K562 (cell line): ENCODE measurements at regions not wholly inside any gene's neighbourhood (a gene's known extent, or its start where the extent isn't known, plus 50 kb on each side); places are given as distances from the start of the nearest gene placed in this dataset.

ENCODE experiments used
- KLF13 ChIP-seq: fragments of 450-650 bp; IDR thresholded peaks from 2 replicates; pipeline ENCODE4 v1.6.1; 2016; ENCODE audit warnings: missing genetic modification characterization, low read depth, mild to moderate bottlenecking, missing compliant biosample characterization, moderate library complexity, borderline replicate concordance
- MEIS2 ChIP-seq: fragments of 450-650 bp; IDR thresholded peaks from 2 replicates; pipeline ENCODE4 v1.6.1; 2014; ENCODE audit warnings: mild to moderate bottlenecking; ENCODE audit not compliant: partially characterized antibody
- TEAD4 ChIP-seq, 2 experiments: sonication (generic) in 1 of 2; formaldehyde crosslinking in 1 of 2; IDR thresholded peaks; 2 replicates each; pipeline versions ENCODE4 v1.6.1 to v1.8.0; 2012 to 2022; ENCODE audit warnings: borderline replicate concordance in 1 of 2, inconsistent platforms in 1 of 2, low read length in 1 of 2, mild to moderate bottlenecking in 1 of 2, missing genetic modification reagents in 1 of 2
- ZNF79 ChIP-seq: fragments of 250-450 bp; sonication (Bioruptor Pico); IDR thresholded peaks from 2 replicates; pipeline ENCODE4 v1.4.0; 2020; ENCODE audit warnings: low read depth, mild to moderate bottlenecking, moderate library complexity
- TF ChIP-seq, protein P1 (sequence below): sonication (generic); formaldehyde crosslinking; IDR thresholded peaks from 2 replicates; pipeline ENCODE4 v1.8.1; 2023; ENCODE audit warnings: missing genetic modification reagents, mild to moderate bottlenecking, borderline replicate concordance
- TF ChIP-seq, protein P2 (sequence below): sonication (generic); formaldehyde crosslinking; IDR thresholded peaks from 2 replicates; pipeline ENCODE4 v1.8.1; 2023; ENCODE audit warnings: mild to moderate bottlenecking, missing genetic modification reagents

DNA sequence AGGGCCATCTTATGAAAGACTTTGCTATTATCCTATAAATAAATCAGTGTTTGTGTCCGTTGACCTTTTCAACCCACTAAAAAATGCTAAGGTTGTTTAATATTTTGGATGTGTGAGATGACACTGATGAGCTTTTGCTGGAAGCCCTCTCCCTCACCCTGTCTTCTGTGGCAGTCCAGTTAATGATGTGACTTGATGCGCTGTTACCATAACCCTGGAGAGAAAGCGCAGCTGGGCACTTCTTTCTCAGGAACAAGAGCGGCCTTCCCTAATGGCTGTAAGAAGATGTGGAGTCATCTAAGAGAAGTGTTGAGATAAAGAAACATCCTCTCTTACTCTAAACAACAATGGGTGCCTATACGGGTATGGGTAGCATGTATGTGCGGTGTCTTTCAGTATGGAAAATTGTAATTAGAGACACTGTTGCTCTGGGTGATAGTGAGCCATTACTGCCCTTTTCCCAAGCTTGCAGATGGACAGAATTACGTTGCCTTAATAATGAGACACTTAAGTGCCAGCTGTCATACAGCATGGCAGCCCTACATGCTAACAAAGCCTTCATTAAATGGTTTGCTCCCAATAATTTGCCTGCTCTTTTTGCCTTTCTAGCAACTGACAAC, 165.6 kb upstream of the NABP1 start (continued):
- TF ChIP-seq, protein P1, sequence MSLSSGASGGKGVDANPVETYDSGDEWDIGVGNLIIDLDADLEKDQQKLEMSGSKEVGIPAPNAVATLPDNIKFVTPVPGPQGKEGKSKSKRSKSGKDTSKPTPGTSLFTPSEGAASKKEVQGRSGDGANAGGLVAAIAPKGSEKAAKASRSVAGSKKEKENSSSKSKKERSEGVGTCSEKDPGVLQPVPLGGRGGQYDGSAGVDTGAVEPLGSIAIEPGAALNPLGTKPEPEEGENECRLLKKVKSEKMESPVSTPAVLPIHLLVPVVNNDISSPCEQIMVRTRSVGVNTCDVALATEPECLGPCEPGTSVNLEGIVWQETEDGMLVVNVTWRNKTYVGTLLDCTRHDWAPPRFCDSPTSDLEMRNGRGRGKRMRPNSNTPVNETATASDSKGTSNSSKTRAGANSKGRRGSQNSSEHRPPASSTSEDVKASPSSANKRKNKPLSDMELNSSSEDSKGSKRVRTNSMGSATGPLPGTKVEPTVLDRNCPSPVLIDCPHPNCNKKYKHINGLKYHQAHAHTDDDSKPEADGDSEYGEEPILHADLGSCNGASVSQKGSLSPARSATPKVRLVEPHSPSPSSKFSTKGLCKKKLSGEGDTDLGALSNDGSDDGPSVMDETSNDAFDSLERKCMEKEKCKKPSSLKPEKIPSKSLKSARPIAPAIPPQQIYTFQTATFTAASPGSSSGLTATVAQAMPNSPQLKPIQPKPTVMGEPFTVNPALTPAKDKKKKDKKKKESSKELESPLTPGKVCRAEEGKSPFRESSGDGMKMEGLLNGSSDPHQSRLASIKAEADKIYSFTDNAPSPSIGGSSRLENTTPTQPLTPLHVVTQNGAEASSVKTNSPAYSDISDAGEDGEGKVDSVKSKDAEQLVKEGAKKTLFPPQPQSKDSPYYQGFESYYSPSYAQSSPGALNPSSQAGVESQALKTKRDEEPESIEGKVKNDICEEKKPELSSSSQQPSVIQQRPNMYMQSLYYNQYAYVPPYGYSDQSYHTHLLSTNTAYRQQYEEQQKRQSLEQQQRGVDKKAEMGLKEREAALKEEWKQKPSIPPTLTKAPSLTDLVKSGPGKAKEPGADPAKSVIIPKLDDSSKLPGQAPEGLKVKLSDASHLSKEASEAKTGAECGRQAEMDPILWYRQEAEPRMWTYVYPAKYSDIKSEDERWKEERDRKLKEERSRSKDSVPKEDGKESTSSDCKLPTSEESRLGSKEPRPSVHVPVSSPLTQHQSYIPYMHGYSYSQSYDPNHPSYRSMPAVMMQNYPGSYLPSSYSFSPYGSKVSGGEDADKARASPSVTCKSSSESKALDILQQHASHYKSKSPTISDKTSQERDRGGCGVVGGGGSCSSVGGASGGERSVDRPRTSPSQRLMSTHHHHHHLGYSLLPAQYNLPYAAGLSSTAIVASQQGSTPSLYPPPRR: no peak
- TF ChIP-seq MEIS2 (no peak), ZNF79 (no peak), TEAD4 (IDR thresholded peaks at IDR 0.05; ENCODE audit: low read length) (no peak), TEAD4 (CRISPR knock-in tag; IDR thresholded peaks at IDR 0.05; ENCODE audit: borderline replicate concordance) (no peak), KLF13 (tag) (no peak)
- TF ChIP-seq, protein P2, sequence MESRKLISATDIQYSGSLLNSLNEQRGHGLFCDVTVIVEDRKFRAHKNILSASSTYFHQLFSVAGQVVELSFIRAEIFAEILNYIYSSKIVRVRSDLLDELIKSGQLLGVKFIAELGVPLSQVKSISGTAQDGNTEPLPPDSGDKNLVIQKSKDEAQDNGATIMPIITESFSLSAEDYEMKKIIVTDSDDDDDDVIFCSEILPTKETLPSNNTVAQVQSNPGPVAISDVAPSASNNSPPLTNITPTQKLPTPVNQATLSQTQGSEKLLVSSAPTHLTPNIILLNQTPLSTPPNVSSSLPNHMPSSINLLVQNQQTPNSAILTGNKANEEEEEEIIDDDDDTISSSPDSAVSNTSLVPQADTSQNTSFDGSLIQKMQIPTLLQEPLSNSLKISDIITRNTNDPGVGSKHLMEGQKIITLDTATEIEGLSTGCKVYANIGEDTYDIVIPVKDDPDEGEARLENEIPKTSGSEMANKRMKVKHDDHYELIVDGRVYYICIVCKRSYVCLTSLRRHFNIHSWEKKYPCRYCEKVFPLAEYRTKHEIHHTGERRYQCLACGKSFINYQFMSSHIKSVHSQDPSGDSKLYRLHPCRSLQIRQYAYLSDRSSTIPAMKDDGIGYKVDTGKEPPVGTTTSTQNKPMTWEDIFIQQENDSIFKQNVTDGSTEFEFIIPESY: no peak
